HS-5 (cell line): ENCODE measurements at regions not wholly inside any gene's neighbourhood (a gene's known extent, or its start where the extent isn't known, plus 50 kb on each side); places are given as distances from the start of the nearest gene placed in this dataset.

Experiments used
- DNase-seq: peaks from one replicate; pipeline ENCODE4 v3.0.0-alpha.2; 2012; ENCODE audit warnings: low read depth

- DNase-seq: peak; percentile 23
Observed at GRCh38 chr1:183711741-183712361, 58.7 kb upstream of the APOBEC4 start.

- DNase-seq: no peak
Observed at GRCh38 chr1:183711165-183711682, 58.1 kb upstream of the APOBEC4 start.

- DNase-seq: no peak
Observed at GRCh38 chr1:183710734-183711133, 57.6 kb upstream of the APOBEC4 start.

- no peak for DNase-seq
Observed at GRCh38 chr1:183710333-183710732, 57.2 kb upstream of the APOBEC4 start.

- no peak for DNase-seq
Observed at GRCh38 chr1:183704131-183704530, 51.0 kb upstream of the APOBEC4 start.
